Uterus (tissue), 3 donors: ENCODE measurements at regions not wholly inside any gene's neighbourhood (a gene's known extent, or its start where the extent isn't known, plus 50 kb on each side); places are given as distances from the start of the nearest gene placed in this dataset.

ENCODE experiments used
- DNase-seq, 2 donors: peaks; one replicate each; pipeline ENCODE4 v3.0.0-alpha.2; 2019 to 2020
- H3K27ac ChIP-seq, 2 donors: fragments of 200-600 bp; sonication (generic); 1 replicate in 1 of 2; 2 replicates in 1 of 2; pipeline ENCODE4 v1.5.1; 2016 to 2018
- H3K27me3 ChIP-seq, 2 donors: fragments of 200-600 bp; sonication (generic); one replicate each; pipeline ENCODE4 v1.5.1; 2018 to 2019; ENCODE audit warnings: control low read depth in 1 of 2
- H3K36me3 ChIP-seq, 2 donors: fragments of 200-600 bp; sonication (generic); one replicate each; pipeline ENCODE4 v1.5.1; 2019; ENCODE audit warnings: control low read depth in 1 of 2
- H3K4me1 ChIP-seq, 2 donors: fragments of 200-600 bp; sonication (generic); one replicate each; pipeline ENCODE4 v1.5.1; 2018 to 2019; ENCODE audit warnings: control low read depth in 1 of 2
- H3K4me3 ChIP-seq, 2 donors: fragments of 200-600 bp; sonication (generic); 1 replicate in 1 of 2; 2 replicates in 1 of 2; pipeline ENCODE4 v1.5.1; 2018 to 2019; ENCODE audit warnings: mild to moderate bottlenecking in 1 of 2
- H3K9me3 ChIP-seq, 2 donors: fragments of 200-600 bp; sonication (generic); one replicate each; pipeline ENCODE4 v1.5.1; 2019; ENCODE audit warnings: control low read depth in 1 of 2
- POLR2A ChIP-seq, 2 donors: fragments of 450-650 bp; IDR thresholded peaks; one replicate each; pipeline ENCODE4 v1.6.1; 2016; ENCODE audit warnings: antibody characterized with exemption in 2 of 2, mild to moderate bottlenecking in 1 of 2, moderate library complexity in 1 of 2
- intact Hi-C: fragments of 100-400 bp; cut with DNase I; formaldehyde crosslinking; loops from one replicate; pipeline ENCODE4 v1.15.1; 2023; ENCODE audit warnings: low total_unique reads
- TF ChIP-seq, protein P1 (sequence below), 4 experiments: fragments of 200-600 bp in 2 of 4; fragments of 450-650 bp in 2 of 4; sonication (generic) in 2 of 4; IDR thresholded peaks; one replicate each; pipeline ENCODE4 v1.5.1; 2016 to 2019; ENCODE audit warnings: antibody characterized with exemption in 4 of 4, mild to moderate bottlenecking in 2 of 4, moderate library complexity in 1 of 4
- donor health status: DM: yes; HTN: yes; CAD: no.

- H3K4me1 ChIP-seq, result no peaks in the 10 kb centered on the region
- H3K9me3 ChIP-seq, result no peaks in the 10 kb centered on the region
- intact Hi-C loops, result no loop called here
- H3K36me3 ChIP-seq, result no peaks in the 10 kb centered on the region
- TF ChIP-seq POLR2A (IDR thresholded peaks at IDR 0.05), result no peak
- TF ChIP-seq, protein P1, sequence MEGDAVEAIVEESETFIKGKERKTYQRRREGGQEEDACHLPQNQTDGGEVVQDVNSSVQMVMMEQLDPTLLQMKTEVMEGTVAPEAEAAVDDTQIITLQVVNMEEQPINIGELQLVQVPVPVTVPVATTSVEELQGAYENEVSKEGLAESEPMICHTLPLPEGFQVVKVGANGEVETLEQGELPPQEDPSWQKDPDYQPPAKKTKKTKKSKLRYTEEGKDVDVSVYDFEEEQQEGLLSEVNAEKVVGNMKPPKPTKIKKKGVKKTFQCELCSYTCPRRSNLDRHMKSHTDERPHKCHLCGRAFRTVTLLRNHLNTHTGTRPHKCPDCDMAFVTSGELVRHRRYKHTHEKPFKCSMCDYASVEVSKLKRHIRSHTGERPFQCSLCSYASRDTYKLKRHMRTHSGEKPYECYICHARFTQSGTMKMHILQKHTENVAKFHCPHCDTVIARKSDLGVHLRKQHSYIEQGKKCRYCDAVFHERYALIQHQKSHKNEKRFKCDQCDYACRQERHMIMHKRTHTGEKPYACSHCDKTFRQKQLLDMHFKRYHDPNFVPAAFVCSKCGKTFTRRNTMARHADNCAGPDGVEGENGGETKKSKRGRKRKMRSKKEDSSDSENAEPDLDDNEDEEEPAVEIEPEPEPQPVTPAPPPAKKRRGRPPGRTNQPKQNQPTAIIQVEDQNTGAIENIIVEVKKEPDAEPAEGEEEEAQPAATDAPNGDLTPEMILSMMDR (IDR thresholded peaks at IDR 0.05), result no peak
- DNase-seq, result no peak
- H3K4me3 ChIP-seq, result no peak overlapping the region
- H3K27me3 ChIP-seq, result no peaks in the 10 kb centered on the region
- H3K27ac ChIP-seq, result no peak overlapping the region
Measured at GRCh38 chr10:78529262-78529661, 495.6 kb downstream of the RPS24 start.

- no peak overlapping the region for H3K27ac ChIP-seq
- H3K36me3 ChIP-seq, result no peaks in the 10 kb centered on the region
- H3K4me1 ChIP-seq, result no peaks in the 10 kb centered on the region
- no peak for DNase-seq
- H3K27me3 ChIP-seq, result no peaks in the 10 kb centered on the region
- TF ChIP-seq, protein P1 (IDR thresholded peaks at IDR 0.05), result no peak
- no peak for TF ChIP-seq POLR2A (IDR thresholded peaks at IDR 0.05)
- H3K9me3 ChIP-seq, result no peaks in the 10 kb centered on the region
- intact Hi-C loops, result no loop called here
- H3K4me3 ChIP-seq, result no peak overlapping the region
Measured at GRCh38 chr10:78531088-78531487, 497.4 kb downstream of the RPS24 start.

GRCh38 chr10:78532480-78533042, 498.9 kb downstream of the RPS24 start:
- H3K36me3 ChIP-seq, result no peaks in the 10 kb centered on the region
- H3K9me3 ChIP-seq, result no peaks in the 10 kb centered on the region
- no peak overlapping the region for H3K27ac ChIP-seq
- peak in 1 of 2 donors; percentile 9 for DNase-seq
- no peaks in the 10 kb centered on the region for H3K27me3 ChIP-seq
- intact Hi-C loops, result no loop called here
- TF ChIP-seq, protein P1 (IDR thresholded peaks at IDR 0.05), result no peak
- TF ChIP-seq POLR2A (IDR thresholded peaks at IDR 0.05), result no peak
- H3K4me3 ChIP-seq, result no peak overlapping the region
- no peaks in the 10 kb centered on the region for H3K4me1 ChIP-seq

- TF ChIP-seq, protein P1 (IDR thresholded peaks at IDR 0.05), result no peak
- no peak for TF ChIP-seq POLR2A (IDR thresholded peaks at IDR 0.05)
- no peak for DNase-seq
- intact Hi-C loops, result no loop called here
Measured at GRCh38 chr10:78533098-78533497, 499.4 kb downstream of the RPS24 start.

DNA sequence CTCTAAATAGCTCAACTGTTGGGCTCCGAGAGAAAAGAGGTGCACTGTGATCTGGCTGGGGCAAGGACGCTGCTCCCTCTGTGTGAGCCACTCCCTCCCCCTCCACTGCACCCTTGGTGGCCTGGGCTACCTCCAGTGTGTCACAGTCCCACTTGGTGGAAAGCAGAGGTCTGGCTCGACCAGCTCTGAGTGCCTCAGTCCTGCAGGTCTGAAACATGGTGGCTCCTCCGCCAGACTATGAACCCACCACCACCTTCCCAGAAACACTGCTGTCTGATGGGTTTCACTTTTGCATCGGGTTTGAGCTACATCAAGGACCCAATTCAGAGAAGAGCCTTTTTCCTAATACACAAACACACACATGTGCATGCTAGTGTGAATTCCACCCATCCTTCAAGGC, 500.1 kb downstream of the RPS24 start:
- Histone ChIP-seq H3K4me3 (no peak overlapping the region), H3K9me3 (no peaks in the 10 kb centered on the region)

More at GRCh38 chr10:78533098-78533497, 499.4 kb downstream of the RPS24 start:
- H3K9me3 ChIP-seq, result no peaks in the 10 kb centered on the region
- no peaks in the 10 kb centered on the region for H3K36me3 ChIP-seq
- H3K4me1 ChIP-seq, result no peaks in the 10 kb centered on the region
- H3K27me3 ChIP-seq, result no peaks in the 10 kb centered on the region
- no peak overlapping the region for H3K27ac ChIP-seq
- no peak overlapping the region for H3K4me3 ChIP-seq

More for the DNA sequence above, 500.1 kb downstream of the RPS24 start:
- no peaks in the 10 kb centered on the region for H3K27me3 ChIP-seq
- no peak overlapping the region for H3K27ac ChIP-seq
- intact Hi-C loops, result no loop called here
- no peaks in the 10 kb centered on the region for H3K4me1 ChIP-seq
- no peaks in the 10 kb centered on the region for H3K36me3 ChIP-seq
- no peak for DNase-seq
- TF ChIP-seq, protein P1 (IDR thresholded peaks at IDR 0.05), result no peak
- TF ChIP-seq POLR2A (IDR thresholded peaks at IDR 0.05), result no peak
